ENCODE measurements at regions not wholly inside any gene's neighbourhood (a gene's known extent, or its start where the extent isn't known, plus 50 kb on each side); places are given as distances from the start of the nearest gene placed in this dataset.

DNA sequence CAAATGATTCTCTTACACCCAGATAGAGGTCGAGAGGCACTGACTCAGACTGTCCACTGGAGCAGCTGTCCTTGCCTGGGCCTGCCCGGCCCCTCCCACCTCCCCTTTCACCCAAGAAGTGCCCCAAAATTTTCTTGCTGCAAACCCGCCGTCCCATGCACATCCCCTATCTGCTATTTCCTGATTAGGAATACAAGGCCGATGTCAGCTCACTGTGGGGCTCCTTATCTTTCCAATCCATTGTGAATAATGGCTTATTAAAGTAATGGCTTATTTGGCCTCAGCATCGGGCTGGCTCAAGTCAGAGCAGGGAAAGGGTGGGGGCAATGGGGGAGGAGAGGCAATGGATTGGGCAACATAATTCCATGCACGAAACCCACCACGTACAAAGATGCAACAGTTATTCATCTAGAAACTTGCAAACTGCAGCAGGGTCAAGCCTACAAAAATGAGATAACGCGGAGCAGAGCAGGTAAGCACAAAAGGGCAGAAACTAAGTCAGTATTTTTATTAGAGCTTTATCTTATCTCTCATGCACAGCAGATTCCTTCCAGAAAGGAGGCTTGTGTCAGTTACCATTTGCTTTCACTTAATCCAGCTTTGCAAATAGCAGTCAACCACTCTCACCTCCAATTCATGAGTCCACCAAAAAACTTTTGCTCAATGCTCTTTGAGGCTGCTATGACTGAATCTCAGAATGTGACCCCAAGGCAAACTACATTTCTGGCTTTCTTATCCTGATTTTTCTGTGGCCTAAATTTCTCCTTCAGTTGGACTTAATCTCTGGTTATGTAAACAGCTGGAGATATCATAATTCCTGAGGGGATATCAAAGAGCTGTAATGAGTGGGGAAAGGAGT, 138.2 kb upstream of the OSMR start:
- no peak for DNase-seq (ENCODE audit: low read depth)
- H3K4me1 ChIP-seq (ENCODE audit: control insufficient read depth, insufficient read depth, low read length): peaks cover 10% of the 10 kb centered on the region
- no peaks in the 10 kb centered on the region for H3K36me3 ChIP-seq (ENCODE audit: control insufficient read depth, insufficient read depth, low read length, severe bottlenecking)
- H3K27me3 ChIP-seq (replicated peaks; ENCODE audit: control insufficient read depth, insufficient read depth, low read length): no peaks in the 10 kb centered on the region
- H3K4me3 ChIP-seq (ENCODE audit: low read length): no peak overlapping the region
- no peak overlapping the region for H3K9ac ChIP-seq (ENCODE audit: low read length)
- no peaks in the 10 kb centered on the region for H3K9me3 ChIP-seq (ENCODE audit: control insufficient read depth, low read length)

DNA sequence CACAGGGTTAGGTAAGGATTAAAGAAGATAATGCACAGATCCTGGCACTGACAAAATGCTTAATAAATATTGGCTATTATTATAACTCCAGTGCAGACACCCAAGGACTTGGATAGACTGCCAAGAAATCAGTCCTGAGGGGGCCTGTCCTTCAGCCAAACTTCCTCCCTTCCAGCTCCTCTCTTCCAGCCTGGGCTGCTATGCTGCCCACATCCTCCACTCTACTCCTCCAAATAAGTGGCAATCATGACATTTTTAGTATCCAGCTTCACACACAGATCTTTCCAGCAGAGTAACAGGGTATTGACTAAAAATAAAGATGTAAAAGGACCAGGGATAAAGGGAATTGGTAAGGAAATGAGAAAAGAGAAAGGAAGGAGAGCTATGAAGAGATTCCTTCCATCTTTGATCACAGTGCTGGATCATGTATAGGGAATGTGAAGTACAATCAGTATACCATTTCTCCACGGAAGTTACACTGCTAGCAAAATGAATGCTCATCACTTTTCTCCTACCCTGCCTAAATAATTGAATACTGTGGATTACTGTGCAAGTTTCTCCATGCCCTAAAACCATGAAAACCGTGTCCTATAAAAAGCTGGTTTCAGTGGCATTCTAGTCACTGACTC, 136.0 kb upstream of the OSMR start:
- no peaks in the 10 kb centered on the region for H3K9me3 ChIP-seq (ENCODE audit: control insufficient read depth, low read length)
- peaks cover 10% of the 10 kb centered on the region for H3K4me1 ChIP-seq (ENCODE audit: control insufficient read depth, insufficient read depth, low read length)
- H3K4me3 ChIP-seq (ENCODE audit: low read length): no peak overlapping the region
- H3K27me3 ChIP-seq (replicated peaks; ENCODE audit: control insufficient read depth, insufficient read depth, low read length): no peaks in the 10 kb centered on the region
- H3K9ac ChIP-seq (ENCODE audit: low read length): no peak overlapping the region
- H3K36me3 ChIP-seq (ENCODE audit: control insufficient read depth, insufficient read depth, low read length, severe bottlenecking): no peaks in the 10 kb centered on the region
- DNase-seq (ENCODE audit: low read depth): no peak

DNA sequence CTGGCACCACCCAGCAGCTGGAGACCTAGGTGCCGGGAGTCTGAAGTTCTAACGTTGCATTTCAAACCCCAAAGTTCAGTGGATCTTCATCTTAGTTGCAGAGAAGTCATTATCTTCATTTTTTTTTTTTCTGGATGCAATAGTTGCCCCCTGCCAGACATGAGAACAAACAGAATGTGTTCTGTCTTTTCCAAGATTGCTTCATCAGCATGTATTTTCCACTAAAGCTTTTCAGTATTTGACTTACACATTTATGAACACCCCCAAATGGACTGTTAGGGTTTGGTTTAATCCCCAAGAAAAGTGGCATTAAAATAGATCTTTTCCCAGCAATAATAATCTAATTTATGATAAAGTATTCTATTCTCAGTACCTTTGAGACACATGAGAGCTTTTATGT, 135.2 kb upstream of the OSMR start:
- H3K36me3 ChIP-seq (ENCODE audit: control insufficient read depth, insufficient read depth, low read length, severe bottlenecking): no peaks in the 10 kb centered on the region
- H3K9ac ChIP-seq (ENCODE audit: low read length): no peak overlapping the region
- no peak for DNase-seq (ENCODE audit: low read depth)
- H3K4me1 ChIP-seq (ENCODE audit: control insufficient read depth, insufficient read depth, low read length): peaks cover 10% of the 10 kb centered on the region
- H3K27me3 ChIP-seq (replicated peaks; ENCODE audit: control insufficient read depth, insufficient read depth, low read length): no peaks in the 10 kb centered on the region
- H3K4me3 ChIP-seq (ENCODE audit: low read length): no peak overlapping the region
- H3K9me3 ChIP-seq (ENCODE audit: control insufficient read depth, low read length): no peaks in the 10 kb centered on the region

DNA sequence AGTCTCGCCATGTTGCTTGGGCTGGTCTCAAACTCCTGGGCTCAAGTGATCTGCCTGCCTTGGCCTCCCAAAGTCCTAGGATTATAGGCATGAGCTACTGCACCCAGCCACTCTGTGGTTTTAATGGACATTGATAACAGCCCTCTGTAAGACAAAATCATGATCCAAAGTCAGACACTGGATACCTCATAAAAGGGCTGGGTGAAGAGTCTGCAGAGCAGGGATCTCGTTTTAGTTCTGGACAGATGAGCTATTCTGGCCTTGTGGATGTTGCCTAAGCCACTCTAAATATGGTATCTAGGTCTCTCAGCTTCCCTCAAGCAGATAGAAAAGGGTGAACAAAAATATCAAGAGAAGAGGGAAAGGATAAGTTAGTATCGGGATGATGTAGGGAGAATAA, 133.4 kb upstream of the OSMR start:
- no peak overlapping the region for H3K9ac ChIP-seq (ENCODE audit: low read length)
- H3K27me3 ChIP-seq (replicated peaks; ENCODE audit: control insufficient read depth, insufficient read depth, low read length): no peaks in the 10 kb centered on the region
- no peaks in the 10 kb centered on the region for H3K9me3 ChIP-seq (ENCODE audit: control insufficient read depth, low read length)
- no peak overlapping the region for H3K4me3 ChIP-seq (ENCODE audit: low read length)
- H3K4me1 ChIP-seq (ENCODE audit: control insufficient read depth, insufficient read depth, low read length): peaks cover 10% of the 10 kb centered on the region
- no peak for DNase-seq (ENCODE audit: low read depth)
- no peaks in the 10 kb centered on the region for H3K36me3 ChIP-seq (ENCODE audit: control insufficient read depth, insufficient read depth, low read length, severe bottlenecking)

DNA sequence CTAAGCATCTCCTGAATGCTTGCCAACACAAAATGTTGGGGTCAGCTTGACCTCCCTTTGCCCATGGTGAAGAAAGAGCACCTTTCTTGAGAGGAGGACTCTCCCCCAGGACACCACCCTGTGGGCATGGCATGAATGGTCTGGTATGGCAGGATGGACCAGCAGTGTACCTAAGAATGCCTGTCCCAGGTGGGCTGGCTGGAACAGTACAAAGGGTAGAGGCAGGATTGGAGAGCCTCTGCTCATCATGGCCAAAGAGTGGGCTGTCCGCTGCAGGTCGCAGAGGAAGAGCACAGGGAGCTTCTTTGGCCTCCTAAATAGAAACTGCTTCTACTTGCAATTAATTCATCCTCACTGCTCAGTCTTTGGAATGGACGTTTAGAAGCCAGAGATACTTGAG, 131.6 kb upstream of the OSMR start:
- Histone ChIP-seq H3K36me3 (ENCODE audit: control insufficient read depth, insufficient read depth, low read length, severe bottlenecking) (no peaks in the 10 kb centered on the region), H3K9ac (ENCODE audit: low read length) (no peak overlapping the region), H3K27me3 (replicated peaks; ENCODE audit: control insufficient read depth, insufficient read depth, low read length) (no peaks in the 10 kb centered on the region), H3K4me3 (ENCODE audit: low read length) (no peak overlapping the region), H3K4me1 (ENCODE audit: control insufficient read depth, insufficient read depth, low read length) (peaks cover 16% of the 10 kb centered on the region), H3K9me3 (ENCODE audit: control insufficient read depth, low read length) (no peaks in the 10 kb centered on the region)
- DNase-seq (ENCODE audit: low read depth): no peak

DNA sequence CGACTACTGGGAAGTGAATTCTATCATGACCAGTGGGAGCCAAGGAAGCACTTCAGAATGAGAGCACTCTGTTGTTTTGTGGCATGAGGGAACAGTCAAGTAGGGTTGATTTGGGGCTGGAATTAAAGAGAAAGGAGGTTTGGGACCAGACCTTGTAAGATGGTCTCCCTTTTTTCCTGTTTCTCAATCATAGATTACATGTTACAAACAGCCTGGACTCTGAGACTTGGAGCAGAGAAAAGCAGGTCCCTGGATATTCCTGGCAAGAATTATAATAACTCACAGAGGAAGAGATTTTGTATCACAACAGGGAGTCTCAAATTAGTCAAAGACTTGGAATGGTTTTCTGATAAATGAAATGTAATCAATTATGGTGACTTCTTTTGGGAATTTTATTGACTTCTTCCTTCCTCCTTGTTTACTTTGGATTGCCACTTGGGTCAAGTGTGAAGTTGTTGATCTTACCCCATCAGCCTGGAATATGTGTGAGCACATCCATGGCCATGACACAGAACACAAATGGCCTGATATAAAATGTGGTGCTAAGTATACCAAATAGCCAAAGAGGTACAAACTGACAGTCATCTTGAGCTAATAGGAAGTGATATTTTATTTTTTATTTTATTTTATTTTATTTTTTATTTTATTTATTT, 131.0 kb upstream of the OSMR start:
- no peak overlapping the region for H3K4me3 ChIP-seq (ENCODE audit: low read length)
- H3K36me3 ChIP-seq (ENCODE audit: control insufficient read depth, insufficient read depth, low read length, severe bottlenecking): no peaks in the 10 kb centered on the region
- H3K27me3 ChIP-seq (replicated peaks; ENCODE audit: control insufficient read depth, insufficient read depth, low read length): no peaks in the 10 kb centered on the region
- no peak overlapping the region for H3K9ac ChIP-seq (ENCODE audit: low read length)
- H3K9me3 ChIP-seq (ENCODE audit: control insufficient read depth, low read length): no peaks in the 10 kb centered on the region
- peaks cover 21% of the 10 kb centered on the region for H3K4me1 ChIP-seq (ENCODE audit: control insufficient read depth, insufficient read depth, low read length)
- DNase-seq (ENCODE audit: low read depth): no peak

DNA sequence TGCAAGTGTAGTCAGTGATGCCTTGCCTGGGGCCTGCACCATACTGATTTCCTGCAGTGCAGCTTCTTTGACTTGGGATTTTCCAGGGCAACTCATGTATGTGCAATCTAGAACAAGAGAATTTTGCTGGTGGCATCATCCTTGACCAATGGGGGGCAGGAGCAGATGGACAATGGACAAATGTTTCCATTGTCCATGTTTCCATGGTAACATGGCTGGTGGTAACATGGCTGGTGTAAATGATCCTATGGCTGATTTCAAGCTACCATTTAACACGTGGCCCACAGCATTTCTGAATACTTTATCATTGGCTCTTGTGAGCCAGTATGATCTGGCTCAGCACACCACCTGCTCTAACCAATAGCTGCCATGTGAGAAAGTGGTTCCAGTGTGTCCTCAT, 130.1 kb upstream of the OSMR start:
- H3K27me3 ChIP-seq (replicated peaks; ENCODE audit: control insufficient read depth, insufficient read depth, low read length): no peaks in the 10 kb centered on the region
- H3K4me3 ChIP-seq (ENCODE audit: low read length): no peak overlapping the region
- H3K36me3 ChIP-seq (ENCODE audit: control insufficient read depth, insufficient read depth, low read length, severe bottlenecking): no peaks in the 10 kb centered on the region
- H3K9ac ChIP-seq (ENCODE audit: low read length): no peak overlapping the region
- H3K4me1 ChIP-seq (ENCODE audit: control insufficient read depth, insufficient read depth, low read length): peaks cover 22% of the 10 kb centered on the region
- H3K9me3 ChIP-seq (ENCODE audit: control insufficient read depth, low read length): no peaks in the 10 kb centered on the region
- no peak for DNase-seq (ENCODE audit: low read depth)

DNA sequence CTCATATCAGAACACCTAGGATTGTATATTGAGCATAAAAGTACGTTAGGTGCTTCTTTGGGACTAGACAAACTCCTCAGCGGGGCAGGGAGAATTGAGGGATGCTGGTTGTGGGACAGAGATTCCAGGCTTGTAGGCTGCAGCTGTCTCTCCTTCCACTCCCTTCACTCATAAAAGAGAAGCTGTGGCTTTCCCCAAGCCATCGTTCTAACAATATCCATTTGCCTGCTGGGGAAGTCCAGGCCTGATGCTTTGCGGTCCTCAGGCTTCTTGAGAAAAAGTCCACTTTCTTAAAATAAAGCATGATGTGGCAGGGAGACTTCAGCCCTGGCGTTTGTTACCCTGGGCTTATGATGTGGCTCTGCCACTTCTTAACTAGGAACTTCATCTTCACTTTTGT, 129.3 kb upstream of the OSMR start:
- DNase-seq (ENCODE audit: low read depth): no peak
- no peak overlapping the region for H3K4me3 ChIP-seq (ENCODE audit: low read length)
- no peaks in the 10 kb centered on the region for H3K9me3 ChIP-seq (ENCODE audit: control insufficient read depth, low read length)
- H3K36me3 ChIP-seq (ENCODE audit: control insufficient read depth, insufficient read depth, low read length, severe bottlenecking): no peaks in the 10 kb centered on the region
- H3K27me3 ChIP-seq (replicated peaks; ENCODE audit: control insufficient read depth, insufficient read depth, low read length): no peaks in the 10 kb centered on the region
- H3K4me1 ChIP-seq (ENCODE audit: control insufficient read depth, insufficient read depth, low read length): peaks cover 27% of the 10 kb centered on the region
- no peak overlapping the region for H3K9ac ChIP-seq (ENCODE audit: low read length)

DNA sequence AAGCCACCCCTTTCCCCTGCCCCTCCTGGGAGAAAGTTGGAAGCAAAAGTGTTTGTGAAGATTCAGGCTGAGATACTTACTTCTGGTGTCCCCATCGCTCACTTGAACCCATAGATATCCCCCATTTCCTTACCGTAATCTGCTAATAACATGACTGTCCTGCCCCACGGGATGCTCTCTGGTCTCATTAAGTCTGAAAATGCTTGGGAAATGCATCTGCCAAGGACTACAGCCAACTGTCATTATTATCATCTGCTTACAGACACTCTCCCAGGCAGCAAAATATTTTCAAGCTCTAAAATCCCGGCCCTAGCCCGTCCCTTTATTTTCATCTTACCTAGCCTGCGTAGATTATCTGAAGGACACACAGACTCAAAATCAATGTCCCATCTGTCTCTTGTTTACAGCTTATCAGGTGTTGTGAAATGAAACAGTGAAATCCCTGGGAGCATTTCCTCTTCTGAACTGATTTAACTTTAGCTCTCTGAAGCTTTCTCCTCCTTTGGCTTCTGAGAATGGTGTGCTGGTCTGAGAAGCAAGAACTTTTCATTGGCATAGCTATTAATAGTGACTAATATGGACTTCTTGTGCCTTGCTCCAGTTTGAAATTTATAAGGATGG, 126.9 kb upstream of the OSMR start:
- Histone ChIP-seq H3K4me3 (ENCODE audit: low read length) (peak overlapping the region; percentile 43), H3K9ac (ENCODE audit: low read length) (peak overlapping the region; percentile 33), H3K27me3 (replicated peaks; ENCODE audit: control insufficient read depth, insufficient read depth, low read length) (no peaks in the 10 kb centered on the region), H3K4me1 (ENCODE audit: control insufficient read depth, insufficient read depth, low read length) (peaks cover 28% of the 10 kb centered on the region), H3K9me3 (ENCODE audit: control insufficient read depth, low read length) (no peaks in the 10 kb centered on the region), H3K36me3 (ENCODE audit: control insufficient read depth, insufficient read depth, low read length, severe bottlenecking) (no peaks in the 10 kb centered on the region)
- DNase-seq (ENCODE audit: low read depth): no peak

DNA sequence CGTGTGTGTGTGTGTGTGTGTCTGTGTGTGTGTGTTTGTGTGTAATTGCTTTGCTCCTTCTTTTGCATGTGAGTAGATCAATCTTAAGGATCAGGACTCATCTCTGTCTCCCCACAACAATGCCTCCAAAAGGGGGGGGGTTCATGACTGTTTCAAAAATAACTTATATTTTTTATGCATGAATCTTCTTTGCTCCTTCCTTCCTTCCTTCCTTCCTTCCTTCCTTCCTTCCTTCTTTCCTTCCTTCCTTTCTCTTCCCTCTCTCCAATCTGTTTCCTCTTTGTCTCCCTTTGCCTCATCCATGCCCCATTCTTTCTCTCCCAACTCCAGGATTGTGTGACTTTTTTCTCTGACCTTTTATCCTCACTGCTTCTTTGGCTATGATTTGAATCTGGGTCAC, 126.4 kb upstream of the OSMR start:
- DNase-seq (ENCODE audit: low read depth): no peak
- Histone ChIP-seq H3K4me3 (ENCODE audit: low read length) (no peak overlapping the region), H3K9me3 (ENCODE audit: control insufficient read depth, low read length) (no peaks in the 10 kb centered on the region), H3K4me1 (ENCODE audit: control insufficient read depth, insufficient read depth, low read length) (peaks cover 34% of the 10 kb centered on the region), H3K27me3 (replicated peaks; ENCODE audit: control insufficient read depth, insufficient read depth, low read length) (no peaks in the 10 kb centered on the region), H3K36me3 (ENCODE audit: control insufficient read depth, insufficient read depth, low read length, severe bottlenecking) (no peaks in the 10 kb centered on the region), H3K9ac (ENCODE audit: low read length) (no peak overlapping the region)

DNA sequence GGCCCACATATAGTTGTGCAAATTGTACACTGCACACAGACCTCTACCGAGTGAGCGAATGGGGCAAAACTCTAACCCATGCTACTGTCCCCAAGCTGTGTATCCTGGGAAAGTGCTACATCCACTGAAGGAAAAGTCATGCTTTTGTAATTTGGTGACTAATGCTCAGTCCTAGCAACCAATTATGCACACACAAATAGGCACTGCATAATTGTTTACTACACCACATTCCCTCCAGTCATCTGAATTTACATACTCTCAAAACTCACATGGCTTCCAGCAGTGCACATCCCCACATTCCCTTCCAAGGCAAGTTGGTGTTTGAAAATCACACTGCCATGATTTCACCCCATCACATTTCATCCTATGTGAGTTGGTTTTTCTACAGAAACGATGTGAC, 125.9 kb upstream of the OSMR start:
- no peaks in the 10 kb centered on the region for H3K9me3 ChIP-seq (ENCODE audit: control insufficient read depth, low read length)
- peak; percentile 45 for DNase-seq (ENCODE audit: low read depth)

More for the DNA sequence above, 125.9 kb upstream of the OSMR start:
- Histone ChIP-seq H3K9ac (ENCODE audit: low read length) (no peak overlapping the region), H3K27me3 (replicated peaks; ENCODE audit: control insufficient read depth, insufficient read depth, low read length) (no peaks in the 10 kb centered on the region), H3K36me3 (ENCODE audit: control insufficient read depth, insufficient read depth, low read length, severe bottlenecking) (no peaks in the 10 kb centered on the region), H3K4me3 (ENCODE audit: low read length) (no peak overlapping the region), H3K4me1 (ENCODE audit: control insufficient read depth, insufficient read depth, low read length) (peaks cover 39% of the 10 kb centered on the region)
